ENCODE measurements at regions not wholly inside any gene's neighbourhood (a gene's known extent, or its start where the extent isn't known, plus 50 kb on each side); places are given as distances from the start of the nearest gene placed in this dataset.

DNA sequence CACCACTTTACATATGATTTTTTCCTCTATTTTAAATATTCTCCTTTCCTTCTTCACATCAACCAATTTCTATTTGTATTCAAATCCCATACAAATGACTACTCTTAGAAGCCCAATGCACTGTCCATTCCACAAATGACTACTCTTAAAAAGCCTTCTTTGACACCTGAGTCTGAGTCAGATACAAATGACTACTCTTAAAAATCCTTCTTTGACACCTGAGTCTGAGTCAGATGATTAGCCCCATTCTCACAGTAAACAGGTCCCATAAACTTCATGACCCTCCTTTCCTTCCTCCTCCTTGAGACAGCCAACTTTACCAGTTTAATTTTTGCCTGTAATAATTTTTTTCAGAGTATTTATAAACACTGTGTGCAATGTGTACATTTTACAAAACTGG lies 231.3 kb upstream of the USP25 start:
- H3K9me3 ChIP-seq (ENCODE audit: control insufficient read depth, insufficient read depth, low read depth, low read length): no peaks in the 10 kb centered on the region
- H3K36me3 ChIP-seq (ENCODE audit: control insufficient read depth, insufficient read depth, low read length): no peaks in the 10 kb centered on the region
- H3K4me1 ChIP-seq (ENCODE audit: control insufficient read depth, insufficient read depth, low read length): no peaks in the 10 kb centered on the region
- ChIA-PET POLR2A (no interaction called here), CTCF (interaction anchor here (0.6 kb wide), 1 partner anchor 55 kb away, joined by 3 read pairs; no protein-coding TSS in a partner anchor)
- no peak for TF ChIP-seq POLR2AphosphoS5 (IDR thresholded peaks at IDR 0.05; ENCODE audit: low read depth, low read length)
- no peak for TF ChIP-seq TCF7L2 (IDR thresholded peaks at IDR 0.05; ENCODE audit: low read depth, low read length)
- TF ChIP-seq, protein P1, sequence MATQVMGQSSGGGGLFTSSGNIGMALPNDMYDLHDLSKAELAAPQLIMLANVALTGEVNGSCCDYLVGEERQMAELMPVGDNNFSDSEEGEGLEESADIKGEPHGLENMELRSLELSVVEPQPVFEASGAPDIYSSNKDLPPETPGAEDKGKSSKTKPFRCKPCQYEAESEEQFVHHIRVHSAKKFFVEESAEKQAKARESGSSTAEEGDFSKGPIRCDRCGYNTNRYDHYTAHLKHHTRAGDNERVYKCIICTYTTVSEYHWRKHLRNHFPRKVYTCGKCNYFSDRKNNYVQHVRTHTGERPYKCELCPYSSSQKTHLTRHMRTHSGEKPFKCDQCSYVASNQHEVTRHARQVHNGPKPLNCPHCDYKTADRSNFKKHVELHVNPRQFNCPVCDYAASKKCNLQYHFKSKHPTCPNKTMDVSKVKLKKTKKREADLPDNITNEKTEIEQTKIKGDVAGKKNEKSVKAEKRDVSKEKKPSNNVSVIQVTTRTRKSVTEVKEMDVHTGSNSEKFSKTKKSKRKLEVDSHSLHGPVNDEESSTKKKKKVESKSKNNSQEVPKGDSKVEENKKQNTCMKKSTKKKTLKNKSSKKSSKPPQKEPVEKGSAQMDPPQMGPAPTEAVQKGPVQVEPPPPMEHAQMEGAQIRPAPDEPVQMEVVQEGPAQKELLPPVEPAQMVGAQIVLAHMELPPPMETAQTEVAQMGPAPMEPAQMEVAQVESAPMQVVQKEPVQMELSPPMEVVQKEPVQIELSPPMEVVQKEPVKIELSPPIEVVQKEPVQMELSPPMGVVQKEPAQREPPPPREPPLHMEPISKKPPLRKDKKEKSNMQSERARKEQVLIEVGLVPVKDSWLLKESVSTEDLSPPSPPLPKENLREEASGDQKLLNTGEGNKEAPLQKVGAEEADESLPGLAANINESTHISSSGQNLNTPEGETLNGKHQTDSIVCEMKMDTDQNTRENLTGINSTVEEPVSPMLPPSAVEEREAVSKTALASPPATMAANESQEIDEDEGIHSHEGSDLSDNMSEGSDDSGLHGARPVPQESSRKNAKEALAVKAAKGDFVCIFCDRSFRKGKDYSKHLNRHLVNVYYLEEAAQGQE (IDR thresholded peaks at IDR 0.05; ENCODE audit: insufficient read depth in 1 of 2, low read depth in 2 of 2, low read length in 1 of 2): no peak
- TF ChIP-seq, protein P2, sequence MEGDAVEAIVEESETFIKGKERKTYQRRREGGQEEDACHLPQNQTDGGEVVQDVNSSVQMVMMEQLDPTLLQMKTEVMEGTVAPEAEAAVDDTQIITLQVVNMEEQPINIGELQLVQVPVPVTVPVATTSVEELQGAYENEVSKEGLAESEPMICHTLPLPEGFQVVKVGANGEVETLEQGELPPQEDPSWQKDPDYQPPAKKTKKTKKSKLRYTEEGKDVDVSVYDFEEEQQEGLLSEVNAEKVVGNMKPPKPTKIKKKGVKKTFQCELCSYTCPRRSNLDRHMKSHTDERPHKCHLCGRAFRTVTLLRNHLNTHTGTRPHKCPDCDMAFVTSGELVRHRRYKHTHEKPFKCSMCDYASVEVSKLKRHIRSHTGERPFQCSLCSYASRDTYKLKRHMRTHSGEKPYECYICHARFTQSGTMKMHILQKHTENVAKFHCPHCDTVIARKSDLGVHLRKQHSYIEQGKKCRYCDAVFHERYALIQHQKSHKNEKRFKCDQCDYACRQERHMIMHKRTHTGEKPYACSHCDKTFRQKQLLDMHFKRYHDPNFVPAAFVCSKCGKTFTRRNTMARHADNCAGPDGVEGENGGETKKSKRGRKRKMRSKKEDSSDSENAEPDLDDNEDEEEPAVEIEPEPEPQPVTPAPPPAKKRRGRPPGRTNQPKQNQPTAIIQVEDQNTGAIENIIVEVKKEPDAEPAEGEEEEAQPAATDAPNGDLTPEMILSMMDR (IDR thresholded peaks at IDR 0.05): no peak
- no peak for TF ChIP-seq SIN3A (IDR thresholded peaks at IDR 0.05; ENCODE audit: borderline replicate concordance, insufficient read depth, low read depth, low read length)
- intact Hi-C loops (cut with micrococcal nuclease; ENCODE audit: unreplicated experiment) (no loop called here), in situ Hi-C loops (cut with HindIII; ENCODE audit: low pct_unique_long_range_greater_than_20kb, low sequenced_read_pairs) (no loop called here)
- no peak overlapping the region for H3K4me3 ChIP-seq (ENCODE audit: low read depth in 2 of 2, low read length in 2 of 2)
- no peaks in the 10 kb centered on the region for H3K27me3 ChIP-seq (ENCODE audit: control insufficient read depth, insufficient read depth, low read length)
- DNase-seq (ENCODE audit: low read depth, low spot score): no peak
- no peak for ATAC-seq
- no peak overlapping the region for H3K27ac ChIP-seq (ENCODE audit: low read length)
- no TSS peak for BruUV-seq (replicated peaks)

DNA sequence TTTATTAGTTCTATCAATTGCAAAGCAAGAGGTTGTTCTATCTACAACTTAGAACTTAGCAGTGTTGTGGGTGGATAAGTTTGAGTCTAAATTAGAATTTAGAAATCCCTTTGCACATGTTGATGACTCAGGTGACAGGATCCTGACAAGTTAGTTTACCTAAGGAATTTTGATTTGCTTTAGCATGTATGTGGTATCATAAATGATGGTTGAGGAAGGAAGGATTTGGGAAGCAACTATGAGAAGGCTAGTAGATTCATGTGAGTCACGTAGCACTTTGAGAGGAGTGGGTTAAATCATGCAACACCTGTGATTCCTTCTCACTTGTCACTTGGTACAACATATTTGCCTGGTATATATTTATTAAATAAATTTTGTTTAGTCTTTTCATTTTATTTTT lies 223.7 kb upstream of the USP25 start:
- in situ Hi-C loops (cut with HindIII; ENCODE audit: low pct_unique_long_range_greater_than_20kb, low sequenced_read_pairs): no loop called here

DNA sequence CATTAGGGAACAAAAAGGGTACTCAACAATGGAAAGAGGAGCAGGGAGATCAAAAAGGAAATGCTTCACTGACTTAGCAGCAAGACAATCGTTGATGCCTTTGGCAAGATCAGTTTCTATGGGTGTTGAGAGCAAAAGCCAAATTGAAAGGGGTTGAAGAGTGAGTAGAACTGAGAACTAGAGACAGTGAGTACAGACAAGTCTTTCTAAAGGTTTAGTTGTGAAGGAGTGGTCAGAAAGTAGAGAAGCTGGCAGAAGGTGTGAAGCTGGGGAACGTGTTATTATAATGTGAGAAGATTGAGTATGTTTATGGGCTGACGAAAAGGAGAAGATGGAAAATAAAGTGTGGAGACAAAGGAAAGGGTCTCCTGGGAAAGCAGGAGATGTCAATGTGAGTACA lies 221.2 kb upstream of the USP25 start:
- POLR2A ChIA-PET: no interaction called here
- DNase-seq (ENCODE audit: low read depth, low spot score): no peak
- in situ Hi-C loops (cut with HindIII; ENCODE audit: low pct_unique_long_range_greater_than_20kb, low sequenced_read_pairs): no loop called here
- intact Hi-C loops (cut with micrococcal nuclease; ENCODE audit: unreplicated experiment): no loop called here
- Histone ChIP-seq H3K27me3 (ENCODE audit: control insufficient read depth, insufficient read depth, low read length) (no peaks in the 10 kb centered on the region), H3K36me3 (ENCODE audit: control insufficient read depth, insufficient read depth, low read length) (no peaks in the 10 kb centered on the region), H3K4me3 (ENCODE audit: low read depth in 2 of 2, low read length in 2 of 2) (no peak overlapping the region), H3K4me1 (ENCODE audit: control insufficient read depth, insufficient read depth, low read length) (no peaks in the 10 kb centered on the region), H3K9me3 (ENCODE audit: control insufficient read depth, insufficient read depth, low read depth, low read length) (no peaks in the 10 kb centered on the region), H3K27ac (ENCODE audit: low read length) (no peak overlapping the region)
- TF ChIP-seq, protein P1 (IDR thresholded peaks at IDR 0.05; ENCODE audit: insufficient read depth in 1 of 2, low read depth in 2 of 2, low read length in 1 of 2): no peak
- TF ChIP-seq POLR2AphosphoS5 (IDR thresholded peaks at IDR 0.05; ENCODE audit: low read depth, low read length): no peak
- no peak for TF ChIP-seq TCF7L2 (IDR thresholded peaks at IDR 0.05; ENCODE audit: low read depth, low read length)
- no peak for TF ChIP-seq SIN3A (IDR thresholded peaks at IDR 0.05; ENCODE audit: borderline replicate concordance, insufficient read depth, low read depth, low read length)
- TF ChIP-seq, protein P2 (IDR thresholded peaks at IDR 0.05): no peak
- CTCF ChIA-PET: no interaction called here
- ATAC-seq: no peak
- BruUV-seq (replicated peaks): no TSS peak

More for the DNA sequence above, 223.7 kb upstream of the USP25 start:
- BruUV-seq (replicated peaks): no TSS peak
- ChIA-PET POLR2A (no interaction called here), CTCF (no interaction called here)
- TF ChIP-seq SIN3A (IDR thresholded peaks at IDR 0.05; ENCODE audit: borderline replicate concordance, insufficient read depth, low read depth, low read length): no peak
- no peak overlapping the region for H3K4me3 ChIP-seq (ENCODE audit: low read depth in 2 of 2, low read length in 2 of 2)
- ATAC-seq (no peak), DNase-seq (ENCODE audit: low read depth, low spot score) (no peak)
- no peaks in the 10 kb centered on the region for H3K4me1 ChIP-seq (ENCODE audit: control insufficient read depth, insufficient read depth, low read length)
- no peaks in the 10 kb centered on the region for H3K9me3 ChIP-seq (ENCODE audit: control insufficient read depth, insufficient read depth, low read depth, low read length)
- no peak overlapping the region for H3K27ac ChIP-seq (ENCODE audit: low read length)
- intact Hi-C loops (cut with micrococcal nuclease; ENCODE audit: unreplicated experiment): no loop called here
- H3K36me3 ChIP-seq (ENCODE audit: control insufficient read depth, insufficient read depth, low read length): no peaks in the 10 kb centered on the region
- H3K27me3 ChIP-seq (ENCODE audit: control insufficient read depth, insufficient read depth, low read length): no peaks in the 10 kb centered on the region

Data from Panc1 (cell line).